Activated CD8-positive, alpha-beta memory T cell treated with anti-CD3 and anti-CD28 coated beads for 1 hour (primary cell): ENCODE measurements at regions not wholly inside any gene's neighbourhood (a gene's known extent, or its start where the extent isn't known, plus 50 kb on each side); places are given as distances from the start of the nearest gene placed in this dataset.

ENCODE experiments used
- DNase-seq, 2 donors: peaks; one replicate each; pipeline ENCODE4 v3.0.0-alpha.2; 2020; ENCODE audit warnings: low read depth in 1 of 2; ENCODE audit errors: extremely low read depth in 1 of 2

GRCh38 chr3:41120460-41120859, 78.8 kb upstream of the CTNNB1 start:
- DNase-seq: no peak

- DNase-seq: no peak
These were observed 74.0 kb upstream of the CTNNB1 start for GRCh38 chr3:41125258-41125657.

GRCh38 chr3:41126472-41126871, 72.8 kb upstream of the CTNNB1 start:
- DNase-seq: no peak

DNA sequence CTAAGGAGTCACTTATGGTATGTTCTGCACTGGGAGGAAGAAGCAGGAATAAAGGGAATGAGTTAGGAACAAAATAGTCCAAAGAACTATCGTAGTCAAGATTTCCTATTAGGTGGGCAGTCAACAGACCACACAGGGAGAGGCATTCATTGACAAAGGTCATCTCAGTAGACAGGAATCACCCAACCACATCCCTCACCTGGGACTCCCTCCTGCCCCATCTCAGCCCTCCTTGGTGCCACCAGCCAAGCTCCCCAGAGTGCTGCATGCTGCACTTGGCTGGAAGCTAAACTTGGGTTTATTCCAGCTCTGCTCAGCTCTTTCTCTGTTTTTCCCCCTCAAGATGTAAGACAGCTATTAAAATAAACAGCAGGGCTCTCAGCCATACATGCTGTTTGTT, 72.3 kb upstream of the CTNNB1 start:
- DNase-seq: no peak

- no peak for DNase-seq
These were observed 71.9 kb upstream of the CTNNB1 start for GRCh38 chr3:41127414-41127813.

- no peak for DNase-seq
These were observed 69.6 kb upstream of the CTNNB1 start for GRCh38 chr3:41129731-41130130.

- DNase-seq: no peak
These were observed 68.1 kb upstream of the CTNNB1 start for GRCh38 chr3:41131224-41131623.

DNA sequence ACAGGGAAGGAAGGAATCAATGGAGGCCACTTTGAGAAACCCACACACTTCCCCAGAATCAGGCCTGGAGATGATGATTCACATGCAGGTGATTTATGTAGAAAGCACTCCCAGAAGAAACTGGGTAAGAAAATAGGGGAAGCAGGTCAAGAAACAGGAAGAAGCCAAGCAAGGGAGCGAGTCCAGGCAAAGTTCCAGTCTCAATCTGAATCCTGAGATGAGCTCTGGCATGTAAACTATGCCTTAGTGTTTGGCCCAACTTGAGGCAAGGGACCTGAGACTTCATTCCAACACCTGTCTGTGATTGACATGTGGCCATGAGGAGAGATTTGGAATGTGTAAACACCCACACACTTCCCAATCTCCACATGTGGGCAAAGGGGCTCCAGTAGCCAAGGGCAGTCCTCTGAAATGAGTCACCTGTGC, 61.6 kb upstream of the CTNNB1 start:
- DNase-seq: no peak

DNA sequence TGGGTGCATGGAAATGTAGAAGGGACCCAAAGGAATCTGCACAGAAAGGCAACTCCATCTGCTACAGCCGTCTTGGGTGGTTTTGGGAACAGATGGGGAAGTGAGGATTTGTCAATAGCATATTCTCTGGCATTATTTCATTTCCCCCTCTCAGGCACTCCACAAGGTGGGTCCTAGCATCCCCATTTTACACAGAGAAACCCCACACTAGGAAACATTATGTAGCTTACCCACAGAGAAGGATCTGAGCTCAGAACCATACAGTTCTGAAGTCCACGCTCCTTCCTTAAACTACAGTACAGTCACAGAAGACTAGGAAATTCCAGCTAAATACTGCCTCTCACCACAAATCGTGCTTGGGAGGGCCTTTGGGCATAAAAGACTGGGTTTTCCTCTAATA, 61.2 kb upstream of the CTNNB1 start:
- no peak for DNase-seq

GRCh38 chr3:41138601-41139000, 60.7 kb upstream of the CTNNB1 start:
- no peak for DNase-seq

GRCh38 chr3:41140242-41140641, 59.1 kb upstream of the CTNNB1 start:
- DNase-seq: no peak

DNA sequence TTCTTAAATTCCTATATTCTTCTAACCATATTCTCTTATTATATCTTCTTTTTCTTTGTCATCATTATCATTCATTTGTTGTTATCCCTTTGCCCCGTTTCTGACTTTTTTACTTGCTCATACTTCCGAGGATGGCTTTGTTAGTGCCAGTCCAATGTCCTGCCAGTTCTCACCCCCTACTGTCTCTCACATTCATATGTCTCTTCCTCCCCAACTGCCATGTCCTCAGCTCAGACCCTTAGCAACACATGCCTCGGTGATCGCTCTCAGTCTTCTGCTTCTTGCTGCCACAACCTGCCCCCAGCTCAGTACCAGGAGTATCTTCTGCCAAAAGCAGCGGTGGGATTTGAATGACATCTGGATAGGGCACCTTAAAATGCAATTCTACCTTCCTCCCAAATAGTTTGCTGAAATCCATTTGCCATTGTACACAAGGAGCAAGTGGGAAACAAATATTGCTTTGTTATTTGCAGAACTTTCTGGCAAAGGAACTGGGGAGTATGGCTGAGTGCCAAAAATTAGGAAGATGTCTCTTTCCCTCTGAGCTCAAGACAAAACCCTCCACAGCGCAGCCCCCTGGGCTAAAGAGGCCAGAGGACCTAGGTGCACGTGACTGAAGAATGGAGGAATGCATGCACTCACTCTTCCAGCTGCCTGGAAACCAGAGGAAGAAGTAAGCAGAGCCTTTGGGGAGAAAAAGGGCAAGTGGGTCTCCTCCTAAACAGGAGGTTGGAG, 57.7 kb upstream of the CTNNB1 start:
- DNase-seq: no peak

DNA sequence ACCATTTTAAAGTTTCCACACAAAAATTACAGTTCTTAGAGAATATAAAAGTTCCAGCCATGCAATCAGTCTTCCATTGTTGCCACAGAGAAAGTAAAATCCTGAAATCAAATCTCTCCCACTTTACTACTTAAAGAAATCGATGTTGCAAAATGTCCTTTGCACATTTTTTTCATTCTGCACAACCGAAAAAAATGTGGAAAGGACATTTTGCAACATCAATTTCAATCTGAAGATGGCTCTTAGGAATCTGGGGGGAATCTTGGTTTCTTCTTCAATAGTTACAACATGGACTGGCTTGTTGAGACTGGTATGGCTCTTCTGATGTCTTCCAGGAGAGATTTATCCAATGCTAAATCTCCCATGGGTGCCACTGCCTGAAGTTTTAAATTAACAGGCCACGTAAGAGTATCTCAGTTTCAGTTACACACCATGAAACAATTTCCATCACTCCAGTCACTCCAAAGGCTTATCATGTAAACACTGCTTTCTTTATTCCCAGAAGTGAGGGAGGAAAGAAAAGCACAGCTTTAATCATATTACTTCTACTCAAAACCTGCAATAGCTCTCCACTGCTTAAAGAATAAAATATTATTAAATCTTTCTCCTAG, 55.8 kb upstream of the CTNNB1 start:
- DNase-seq: no peak

- DNase-seq: no peak
These were observed 54.7 kb upstream of the CTNNB1 start for GRCh38 chr3:41144631-41145030.

DNA sequence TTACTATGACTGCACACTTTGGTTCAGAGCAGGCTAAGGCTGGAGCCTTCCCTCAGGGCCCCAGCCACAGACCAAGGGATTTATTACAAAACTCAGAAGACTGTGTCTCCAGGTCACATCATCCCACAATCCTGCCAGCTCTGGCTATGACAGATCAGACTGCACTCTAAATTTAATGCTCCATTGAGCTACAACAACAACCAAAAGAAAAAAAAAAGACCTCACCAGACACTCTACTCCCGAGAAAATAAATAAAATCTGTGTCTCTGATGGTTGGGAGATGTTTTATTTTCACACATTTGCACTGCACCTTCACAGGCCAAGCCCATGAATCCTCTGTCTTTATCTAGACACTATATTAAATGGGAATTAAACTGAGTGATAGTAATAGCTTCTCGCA, 50.8 kb upstream of the CTNNB1 start:
- no peak for DNase-seq

DNA sequence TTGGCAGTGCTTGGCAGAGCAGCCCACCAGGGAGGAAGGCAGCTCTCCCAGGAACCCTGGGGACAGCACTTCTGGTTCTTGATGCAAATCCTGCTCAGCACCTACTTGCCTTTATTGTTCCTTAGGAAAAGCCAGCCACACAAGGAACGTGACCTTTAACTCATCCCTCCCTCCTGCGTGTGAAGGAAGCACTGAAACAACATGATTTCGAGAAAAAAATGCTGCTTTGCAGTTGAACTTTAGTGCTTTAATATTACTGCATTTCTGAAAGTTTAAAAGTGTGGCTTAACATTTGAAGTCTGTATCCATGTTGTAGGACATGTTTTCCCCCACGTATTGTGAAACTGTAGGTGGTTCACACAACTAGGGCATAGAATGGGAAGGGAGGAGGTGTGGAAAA, 50.4 kb upstream of the CTNNB1 start:
- no peak for DNase-seq
